PFSK-1 (cell line): ENCODE measurements at regions not wholly inside any gene's neighbourhood (a gene's known extent, or its start where the extent isn't known, plus 50 kb on each side); places are given as distances from the start of the nearest gene placed in this dataset.

Experiments
- FOXP2 ChIP-seq: optimal IDR thresholded peaks from 2 replicates; pipeline ENCODE3; 2011; ENCODE audit warnings: borderline replicate concordance, control low read depth, inconsistent platforms; ENCODE audit not compliant: insufficient read depth; ENCODE audit errors: extremely low read length, extremely low read depth
- POLR2AphosphoS5 ChIP-seq: IDR thresholded peaks from 2 replicates; pipeline ENCODE4 v1.6.1; 2012; ENCODE audit warnings: low read depth, mild to moderate bottlenecking, control low read depth, low read length, moderate library complexity
- REST ChIP-seq, 2 experiments: IDR thresholded peaks; 2 replicates each; pipeline versions ENCODE4 v1.6.1 to v1.8.0; 2011 to 2012; ENCODE audit warnings: low read depth in 2 of 2, low read length in 2 of 2, control low read depth in 1 of 2, inconsistent platforms in 1 of 2, mild to moderate bottlenecking in 1 of 2, moderate library complexity in 1 of 2; ENCODE audit not compliant: insufficient read depth in 1 of 2
- SIN3A ChIP-seq: IDR thresholded peaks from 2 replicates; pipeline ENCODE4 v1.6.1; 2012; ENCODE audit warnings: mild to moderate bottlenecking, low read length, moderate library complexity, borderline replicate concordance; ENCODE audit not compliant: insufficient read depth
- TAF1 ChIP-seq: IDR thresholded peaks from 2 replicates; pipeline ENCODE4 v1.6.1; 2012; ENCODE audit warnings: low read length, control low read depth, borderline replicate concordance; ENCODE audit not compliant: insufficient read depth

- TF ChIP-seq SIN3A (no peak), REST (IDR thresholded peaks at IDR 0.05; ENCODE audit: insufficient read depth in 1 of 2, low read depth in 2 of 2, low read length in 2 of 2) (no peak), POLR2AphosphoS5 (no peak), TAF1 (no peak), FOXP2 (no peak)
Measured at GRCh38 chr3:30268288-30268687, 338.1 kb upstream of the TGFBR2 start.

GRCh38 chr3:30269751-30270445 is 336.5 kb upstream of the TGFBR2 start:
- no peak for TF ChIP-seq FOXP2
- TF ChIP-seq POLR2AphosphoS5: no peak
- TF ChIP-seq REST (IDR thresholded peaks at IDR 0.05; ENCODE audit: insufficient read depth in 1 of 2, low read depth in 2 of 2, low read length in 2 of 2): no peak
- no peak for TF ChIP-seq TAF1
- no peak for TF ChIP-seq SIN3A

GRCh38 chr3:30271781-30272180 is 334.6 kb upstream of the TGFBR2 start:
- no peak for TF ChIP-seq POLR2AphosphoS5
- no peak for TF ChIP-seq FOXP2
- no peak for TF ChIP-seq REST (IDR thresholded peaks at IDR 0.05; ENCODE audit: insufficient read depth in 1 of 2, low read depth in 2 of 2, low read length in 2 of 2)
- no peak for TF ChIP-seq SIN3A
- TF ChIP-seq TAF1: no peak

GRCh38 chr3:30273304-30274072 is 332.9 kb upstream of the TGFBR2 start:
- TF ChIP-seq REST (IDR thresholded peaks at IDR 0.05; ENCODE audit: insufficient read depth in 1 of 2, low read depth in 2 of 2, low read length in 2 of 2): no peak
- TF ChIP-seq SIN3A: no peak
- no peak for TF ChIP-seq POLR2AphosphoS5
- no peak for TF ChIP-seq FOXP2
- no peak for TF ChIP-seq TAF1
